OCI-LY1 (cell line): ENCODE measurements at regions not wholly inside any gene's neighbourhood (a gene's known extent, or its start where the extent isn't known, plus 50 kb on each side); places are given as distances from the start of the nearest gene placed in this dataset.

ENCODE experiments used
- H2AFZ ChIP-seq: fragments of 200-600 bp; sonication (generic), shearing (Covaris generic); 2 replicates; pipeline ENCODE4 v1.6.0; 2014; ENCODE audit warnings: antibody characterized with exemption, mild to moderate bottlenecking, low read length
- H3F3A ChIP-seq: fragments of 200-600 bp; sonication (generic), shearing (Covaris generic); 2 replicates; pipeline ENCODE4 v1.6.0; 2014; ENCODE audit warnings: mild to moderate bottlenecking, antibody characterized with exemption, low read length, moderate library complexity; ENCODE audit not compliant: insufficient read depth
- H3K27ac ChIP-seq: fragments of 200-600 bp; sonication (generic); 2 replicates; pipeline ENCODE4 v1.5.1; 2014; ENCODE audit warnings: low read length, mixed run types, mild to moderate bottlenecking, low read depth; ENCODE audit not compliant: poor library complexity, severe bottlenecking
- H3K27me3 ChIP-seq: fragments of 200-600 bp; sonication (generic); 2 replicates; pipeline ENCODE4 v1.6.0; 2014; ENCODE audit warnings: antibody characterized with exemption, mild to moderate bottlenecking, low read length, moderate library complexity; ENCODE audit not compliant: insufficient read depth
- H3K36me3 ChIP-seq: fragments of 200-600 bp; sonication (generic); 2 replicates; pipeline ENCODE4 v1.6.1; 2014; ENCODE audit warnings: mild to moderate bottlenecking, antibody characterized with exemption, low read length, moderate library complexity, mixed read lengths; ENCODE audit not compliant: insufficient read depth
- H3K4me1 ChIP-seq: fragments of 200-600 bp; sonication (generic); 2 replicates; pipeline ENCODE4 v1.5.1; 2014; ENCODE audit warnings: mild to moderate bottlenecking, low read length, moderate library complexity; ENCODE audit not compliant: insufficient read depth, severe bottlenecking
- H3K4me2 ChIP-seq: fragments of 200-600 bp; sonication (generic), shearing (Covaris generic); 2 replicates; pipeline ENCODE4 v1.6.1; 2014; ENCODE audit warnings: low read length
- H3K4me3 ChIP-seq: fragments of 200-600 bp; sonication (generic); 2 replicates; pipeline ENCODE4 v1.5.1; 2014; ENCODE audit warnings: low read length, low read depth, mild to moderate bottlenecking, mixed read lengths; ENCODE audit not compliant: poor library complexity, severe bottlenecking
- H3K79me2 ChIP-seq: fragments of 200-600 bp; shearing (Covaris generic); 2 replicates; pipeline ENCODE4 v1.6.1; 2016; ENCODE audit warnings: mixed run types, low read length, mixed read lengths; ENCODE audit not compliant: insufficient read depth
- H3K9ac ChIP-seq: fragments of 200-600 bp; sonication (generic), shearing (Covaris generic); 2 replicates; pipeline ENCODE4 v1.6.1; 2014; ENCODE audit warnings: mild to moderate bottlenecking, low read length, mixed read lengths
- H3K9me2 ChIP-seq: fragments of 200-600 bp; sonication (generic), shearing (Covaris generic); 2 replicates; pipeline ENCODE4 v1.6.1; 2014; ENCODE audit warnings: low read depth, mild to moderate bottlenecking, low read length, mixed read lengths
- H3K9me3 ChIP-seq: fragments of 200-600 bp; shearing (Covaris generic); 2 replicates; pipeline ENCODE4 v1.6.1; 2014; ENCODE audit warnings: low read length, mixed read lengths
- H4K20me1 ChIP-seq: fragments of 200-600 bp; sonication (generic), shearing (Covaris generic); 2 replicates; pipeline ENCODE4 v1.6.0; 2016; ENCODE audit warnings: mild to moderate bottlenecking, low read length; ENCODE audit not compliant: insufficient read depth
- EZH2 ChIP-seq: fragments of 200-600 bp; sonication (generic), shearing (Covaris generic); IDR thresholded peaks from 2 replicates; pipeline ENCODE4 v1.8.0; 2017; ENCODE audit warnings: borderline replicate concordance, mixed run types, mild to moderate bottlenecking, antibody characterized with exemption, low read length, moderate library complexity, mixed read lengths
- TF ChIP-seq, protein P1 (sequence below): fragments of 200-600 bp; sonication (generic), shearing (Covaris generic); IDR thresholded peaks from 2 replicates; pipeline ENCODE4 v1.5.1; 2017; ENCODE audit warnings: mild to moderate bottlenecking, antibody characterized with exemption, low read length, moderate library complexity, mixed read lengths

DNA sequence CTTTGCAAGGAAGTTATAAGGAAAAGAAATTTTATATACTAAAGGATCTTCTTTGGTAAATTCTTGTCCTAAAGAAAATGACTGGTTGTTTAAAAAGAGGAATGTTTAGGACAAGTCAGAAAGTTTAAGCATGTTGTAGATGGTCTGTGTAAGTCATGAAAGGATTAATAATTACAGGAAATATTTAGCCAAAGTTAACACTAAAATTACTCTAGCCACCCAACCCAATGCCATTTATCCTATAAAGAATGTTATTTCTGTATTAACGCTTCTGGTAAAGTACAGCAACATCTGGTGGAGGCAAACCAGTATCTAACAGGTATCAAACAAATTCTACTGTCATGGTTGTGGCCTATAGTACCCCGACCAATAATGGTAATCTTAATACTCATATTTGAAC is 546.9 kb upstream of the PKDCC start:
- Histone ChIP-seq H3K4me2 (no peak overlapping the region), H3K27ac (no peak overlapping the region), H3K27me3 (no peaks in the 10 kb centered on the region), H2AFZ (no peak overlapping the region), H4K20me1 (no peaks in the 10 kb centered on the region), H3K79me2 (no peaks in the 10 kb centered on the region), H3K9ac (no peak overlapping the region), H3K4me1 (no peaks in the 10 kb centered on the region), H3K9me2 (no peaks in the 10 kb centered on the region), H3K9me3 (peaks cover 14% of the 10 kb centered on the region), H3F3A (no peaks in the 10 kb centered on the region), H3K4me3 (no peak overlapping the region), H3K36me3 (no peaks in the 10 kb centered on the region)
- TF ChIP-seq, protein P1, sequence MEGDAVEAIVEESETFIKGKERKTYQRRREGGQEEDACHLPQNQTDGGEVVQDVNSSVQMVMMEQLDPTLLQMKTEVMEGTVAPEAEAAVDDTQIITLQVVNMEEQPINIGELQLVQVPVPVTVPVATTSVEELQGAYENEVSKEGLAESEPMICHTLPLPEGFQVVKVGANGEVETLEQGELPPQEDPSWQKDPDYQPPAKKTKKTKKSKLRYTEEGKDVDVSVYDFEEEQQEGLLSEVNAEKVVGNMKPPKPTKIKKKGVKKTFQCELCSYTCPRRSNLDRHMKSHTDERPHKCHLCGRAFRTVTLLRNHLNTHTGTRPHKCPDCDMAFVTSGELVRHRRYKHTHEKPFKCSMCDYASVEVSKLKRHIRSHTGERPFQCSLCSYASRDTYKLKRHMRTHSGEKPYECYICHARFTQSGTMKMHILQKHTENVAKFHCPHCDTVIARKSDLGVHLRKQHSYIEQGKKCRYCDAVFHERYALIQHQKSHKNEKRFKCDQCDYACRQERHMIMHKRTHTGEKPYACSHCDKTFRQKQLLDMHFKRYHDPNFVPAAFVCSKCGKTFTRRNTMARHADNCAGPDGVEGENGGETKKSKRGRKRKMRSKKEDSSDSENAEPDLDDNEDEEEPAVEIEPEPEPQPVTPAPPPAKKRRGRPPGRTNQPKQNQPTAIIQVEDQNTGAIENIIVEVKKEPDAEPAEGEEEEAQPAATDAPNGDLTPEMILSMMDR, result no peak

DNA sequence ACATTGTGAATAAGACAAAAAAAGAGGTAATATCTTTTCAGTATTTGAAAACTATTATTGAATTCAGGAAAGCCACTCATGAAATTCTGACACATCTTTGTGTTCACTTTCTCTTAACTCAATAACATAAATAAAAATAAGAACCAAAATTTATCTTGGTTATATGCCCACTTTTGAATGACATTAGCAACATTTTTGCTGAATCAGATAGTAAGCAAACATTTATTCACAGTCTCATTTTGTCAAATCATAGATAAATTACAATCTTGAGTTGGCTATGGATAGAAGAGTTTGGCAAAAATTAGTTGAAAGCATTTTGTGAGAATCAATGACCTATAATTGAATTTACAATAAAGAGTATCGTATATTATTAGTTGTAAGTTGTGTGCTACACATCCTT is 545.1 kb upstream of the PKDCC start:
- Histone ChIP-seq H3K9me2 (no peaks in the 10 kb centered on the region), H3K4me3 (no peak overlapping the region), H3K4me2 (no peak overlapping the region), H3K36me3 (no peaks in the 10 kb centered on the region), H3K4me1 (no peaks in the 10 kb centered on the region), H3F3A (no peaks in the 10 kb centered on the region), H3K9ac (no peak overlapping the region), H3K9me3 (peaks cover 10% of the 10 kb centered on the region), H3K27me3 (no peaks in the 10 kb centered on the region), H2AFZ (no peak overlapping the region), H4K20me1 (no peaks in the 10 kb centered on the region), H3K79me2 (no peaks in the 10 kb centered on the region), H3K27ac (no peak overlapping the region)
- TF ChIP-seq, protein P1, result no peak
- no peak for TF ChIP-seq EZH2

DNA sequence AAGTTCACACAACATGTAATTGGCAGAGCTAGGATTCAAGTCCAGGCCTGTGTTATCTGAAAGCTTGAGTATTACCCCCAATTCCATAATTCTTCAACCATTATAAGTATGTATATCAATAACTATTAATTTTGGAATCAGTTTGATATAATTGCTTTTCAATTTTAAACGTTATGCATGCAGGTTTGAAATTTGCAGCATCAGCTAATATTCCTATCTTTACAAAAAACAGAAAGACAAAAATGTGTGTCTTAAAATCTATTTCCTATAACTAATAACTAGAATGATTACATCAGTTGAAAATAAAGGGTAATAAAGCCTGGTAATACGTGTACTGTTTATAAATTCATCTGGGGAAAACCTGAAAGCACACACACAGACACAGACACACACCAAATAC is 543.3 kb upstream of the PKDCC start:
- no peak overlapping the region for H2AFZ ChIP-seq
- no peaks in the 10 kb centered on the region for H4K20me1 ChIP-seq
- no peaks in the 10 kb centered on the region for H3K79me2 ChIP-seq
- H3K4me2 ChIP-seq, result no peak overlapping the region
- H3K9me3 ChIP-seq, result peaks cover 10% of the 10 kb centered on the region
- H3K27me3 ChIP-seq, result no peaks in the 10 kb centered on the region
- no peaks in the 10 kb centered on the region for H3F3A ChIP-seq
- H3K9ac ChIP-seq, result no peak overlapping the region
- H3K4me1 ChIP-seq, result no peaks in the 10 kb centered on the region
- no peaks in the 10 kb centered on the region for H3K9me2 ChIP-seq
- no peaks in the 10 kb centered on the region for H3K36me3 ChIP-seq
- no peak overlapping the region for H3K4me3 ChIP-seq
- no peak overlapping the region for H3K27ac ChIP-seq
- TF ChIP-seq, protein P1, result no peak
- TF ChIP-seq EZH2, result no peak
